ENCODE measurements at regions not wholly inside any gene's neighbourhood (a gene's known extent, or its start where the extent isn't known, plus 50 kb on each side); places are given as distances from the start of the nearest gene placed in this dataset.

- Histone ChIP-seq H3K36me3 (ENCODE audit: control insufficient read depth in 2 of 2, extremely low read depth in 1 of 2, insufficient read depth in 2 of 2, low read length in 2 of 2) (no peaks in the 10 kb centered on the region), H3K4me3 (ENCODE audit: control insufficient read depth in 2 of 3, extremely low read depth in 1 of 3, insufficient read depth in 2 of 3, low read depth in 1 of 3, low read length in 3 of 3) (no peak overlapping the region), H3K79me2 (ENCODE audit: control insufficient read depth, insufficient read depth, low read length) (no peaks in the 10 kb centered on the region), H3K4me2 (ENCODE audit: control insufficient read depth, extremely low read depth, insufficient read depth, low read depth, low read length) (no peak overlapping the region), H3K9ac (ENCODE audit: control insufficient read depth, extremely low read depth, insufficient read depth, low read length) (no peak overlapping the region), H2AFZ (ENCODE audit: control insufficient read depth, low read length) (no peak overlapping the region), H4K20me1 (ENCODE audit: control insufficient read depth, extremely low read depth, insufficient read depth, low read length) (no peaks in the 10 kb centered on the region), H3K27ac (ENCODE audit: control insufficient read depth, insufficient read depth, low read length) (no peak overlapping the region), H3K9me3 (ENCODE audit: control insufficient read depth, low read depth, low read length) (no peaks in the 10 kb centered on the region), H3K4me1 (ENCODE audit: control insufficient read depth, extremely low read depth, insufficient read depth, low read length) (no peaks in the 10 kb centered on the region), H3K9me1 (ENCODE audit: control insufficient read depth, extremely low read depth, insufficient read depth, low read length) (no peaks in the 10 kb centered on the region), H3K27me3 (ENCODE audit: control insufficient read depth, extremely low read depth, insufficient read depth, low read length) (no peaks in the 10 kb centered on the region)
- TF ChIP-seq, protein P1, sequence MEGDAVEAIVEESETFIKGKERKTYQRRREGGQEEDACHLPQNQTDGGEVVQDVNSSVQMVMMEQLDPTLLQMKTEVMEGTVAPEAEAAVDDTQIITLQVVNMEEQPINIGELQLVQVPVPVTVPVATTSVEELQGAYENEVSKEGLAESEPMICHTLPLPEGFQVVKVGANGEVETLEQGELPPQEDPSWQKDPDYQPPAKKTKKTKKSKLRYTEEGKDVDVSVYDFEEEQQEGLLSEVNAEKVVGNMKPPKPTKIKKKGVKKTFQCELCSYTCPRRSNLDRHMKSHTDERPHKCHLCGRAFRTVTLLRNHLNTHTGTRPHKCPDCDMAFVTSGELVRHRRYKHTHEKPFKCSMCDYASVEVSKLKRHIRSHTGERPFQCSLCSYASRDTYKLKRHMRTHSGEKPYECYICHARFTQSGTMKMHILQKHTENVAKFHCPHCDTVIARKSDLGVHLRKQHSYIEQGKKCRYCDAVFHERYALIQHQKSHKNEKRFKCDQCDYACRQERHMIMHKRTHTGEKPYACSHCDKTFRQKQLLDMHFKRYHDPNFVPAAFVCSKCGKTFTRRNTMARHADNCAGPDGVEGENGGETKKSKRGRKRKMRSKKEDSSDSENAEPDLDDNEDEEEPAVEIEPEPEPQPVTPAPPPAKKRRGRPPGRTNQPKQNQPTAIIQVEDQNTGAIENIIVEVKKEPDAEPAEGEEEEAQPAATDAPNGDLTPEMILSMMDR (optimal IDR thresholded peaks at IDR 0.05 in 1 of 3, IDR thresholded peaks at IDR 0.05 in 1 of 3, conservative IDR thresholded peaks at IDR 0.05 in 1 of 3; ENCODE audit: extremely low read depth in 1 of 3, insufficient read depth in 2 of 3, low read length in 3 of 3): no peak
- TF ChIP-seq EZH2 (IDR thresholded peaks at IDR 0.05; ENCODE audit: low read length): no peak
- dilution Hi-C loops (cut with MboI; ENCODE audit: extremely low pct_ligation_motif_present, low sequenced_read_pairs): no loop called here
- FAIRE-seq (no peak), DNase-seq (ENCODE audit: low read depth, low spot score) (no peak)
Measured at GRCh38 chrX:16516232-16516876, 133.6 kb upstream of the S100G start.

GRCh38 chrX:16517039-16517605, 132.8 kb upstream of the S100G start:
- Histone ChIP-seq H2AFZ (ENCODE audit: control insufficient read depth, low read length) (no peak overlapping the region), H3K4me3 (ENCODE audit: control insufficient read depth in 2 of 3, extremely low read depth in 1 of 3, insufficient read depth in 2 of 3, low read depth in 1 of 3, low read length in 3 of 3) (no peak overlapping the region), H3K79me2 (ENCODE audit: control insufficient read depth, insufficient read depth, low read length) (no peaks in the 10 kb centered on the region), H3K4me1 (ENCODE audit: control insufficient read depth, extremely low read depth, insufficient read depth, low read length) (no peaks in the 10 kb centered on the region), H3K36me3 (ENCODE audit: control insufficient read depth in 2 of 2, extremely low read depth in 1 of 2, insufficient read depth in 2 of 2, low read length in 2 of 2) (no peaks in the 10 kb centered on the region), H3K9ac (ENCODE audit: control insufficient read depth, extremely low read depth, insufficient read depth, low read length) (no peak overlapping the region), H3K27ac (ENCODE audit: control insufficient read depth, insufficient read depth, low read length) (no peak overlapping the region), H4K20me1 (ENCODE audit: control insufficient read depth, extremely low read depth, insufficient read depth, low read length) (no peaks in the 10 kb centered on the region), H3K9me1 (ENCODE audit: control insufficient read depth, extremely low read depth, insufficient read depth, low read length) (no peaks in the 10 kb centered on the region), H3K27me3 (ENCODE audit: control insufficient read depth, extremely low read depth, insufficient read depth, low read length) (no peaks in the 10 kb centered on the region), H3K4me2 (ENCODE audit: control insufficient read depth, extremely low read depth, insufficient read depth, low read depth, low read length) (no peak overlapping the region), H3K9me3 (ENCODE audit: control insufficient read depth, low read depth, low read length) (no peaks in the 10 kb centered on the region)
- TF ChIP-seq, protein P1 (optimal IDR thresholded peaks at IDR 0.05 in 1 of 3, IDR thresholded peaks at IDR 0.05 in 1 of 3, conservative IDR thresholded peaks at IDR 0.05 in 1 of 3; ENCODE audit: extremely low read depth in 1 of 3, insufficient read depth in 2 of 3, low read length in 3 of 3): no peak
- no peak for TF ChIP-seq EZH2 (IDR thresholded peaks at IDR 0.05; ENCODE audit: low read length)
- dilution Hi-C loops (cut with MboI; ENCODE audit: extremely low pct_ligation_motif_present, low sequenced_read_pairs): no loop called here
- DNase-seq (ENCODE audit: low read depth, low spot score) (no peak), FAIRE-seq (no peak)

Measured in keratinocyte (primary cell).